GM12864 (cell line): ENCODE measurements at regions not wholly inside any gene's neighbourhood (a gene's known extent, or its start where the extent isn't known, plus 50 kb on each side); places are given as distances from the start of the nearest gene placed in this dataset.
A peak's percentile ranks its signal among the peaks of the same experiment; 100 is the strongest.
"Not testable (repeated sequence)": the region's sequence is repeated elsewhere in the genome, so short reads cannot be mapped to it uniquely, and the experiment has no call there.

ENCODE experiments used
- DNase-seq: peaks from one replicate; pipeline ENCODE4 v3.0.0-alpha.2; 2011; ENCODE audit warnings: low read depth
- H3K4me3 ChIP-seq: 2 replicates; pipeline ENCODE4 v1.5.1; 2011; ENCODE audit warnings: mild to moderate bottlenecking, low read depth, low read length, control low read depth
- TF ChIP-seq, protein P1 (sequence below): IDR thresholded peaks from 2 replicates; pipeline ENCODE4 v1.5.1; 2011; ENCODE audit warnings: low read depth, mild to moderate bottlenecking, moderate library complexity, low read length, control low read depth, inconsistent platforms; ENCODE audit errors: missing control alignments

DNA sequence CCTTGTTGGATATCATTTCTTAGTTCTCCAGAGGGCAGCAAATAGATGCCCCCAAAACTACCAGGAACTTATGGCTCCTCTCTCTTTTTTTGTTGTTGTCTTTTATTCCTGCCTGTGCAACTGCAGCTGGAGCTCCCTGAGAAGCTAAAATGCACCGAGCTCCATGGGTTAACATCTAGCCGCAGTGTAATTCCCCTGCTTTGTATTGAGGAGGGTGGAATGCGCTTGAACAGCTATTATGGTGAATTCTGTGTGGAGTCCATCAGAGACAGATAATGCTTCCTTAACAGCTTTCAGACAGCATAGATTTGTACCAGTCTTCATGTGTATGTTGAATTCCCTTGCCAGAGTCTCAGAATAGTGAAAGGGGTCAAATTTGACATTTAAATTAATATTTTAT is 475.2 kb upstream of the FRG2C start:
- TF ChIP-seq, protein P1, sequence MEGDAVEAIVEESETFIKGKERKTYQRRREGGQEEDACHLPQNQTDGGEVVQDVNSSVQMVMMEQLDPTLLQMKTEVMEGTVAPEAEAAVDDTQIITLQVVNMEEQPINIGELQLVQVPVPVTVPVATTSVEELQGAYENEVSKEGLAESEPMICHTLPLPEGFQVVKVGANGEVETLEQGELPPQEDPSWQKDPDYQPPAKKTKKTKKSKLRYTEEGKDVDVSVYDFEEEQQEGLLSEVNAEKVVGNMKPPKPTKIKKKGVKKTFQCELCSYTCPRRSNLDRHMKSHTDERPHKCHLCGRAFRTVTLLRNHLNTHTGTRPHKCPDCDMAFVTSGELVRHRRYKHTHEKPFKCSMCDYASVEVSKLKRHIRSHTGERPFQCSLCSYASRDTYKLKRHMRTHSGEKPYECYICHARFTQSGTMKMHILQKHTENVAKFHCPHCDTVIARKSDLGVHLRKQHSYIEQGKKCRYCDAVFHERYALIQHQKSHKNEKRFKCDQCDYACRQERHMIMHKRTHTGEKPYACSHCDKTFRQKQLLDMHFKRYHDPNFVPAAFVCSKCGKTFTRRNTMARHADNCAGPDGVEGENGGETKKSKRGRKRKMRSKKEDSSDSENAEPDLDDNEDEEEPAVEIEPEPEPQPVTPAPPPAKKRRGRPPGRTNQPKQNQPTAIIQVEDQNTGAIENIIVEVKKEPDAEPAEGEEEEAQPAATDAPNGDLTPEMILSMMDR, result no peak
- DNase-seq, result no peak
- no peak overlapping the region for H3K4me3 ChIP-seq

DNA sequence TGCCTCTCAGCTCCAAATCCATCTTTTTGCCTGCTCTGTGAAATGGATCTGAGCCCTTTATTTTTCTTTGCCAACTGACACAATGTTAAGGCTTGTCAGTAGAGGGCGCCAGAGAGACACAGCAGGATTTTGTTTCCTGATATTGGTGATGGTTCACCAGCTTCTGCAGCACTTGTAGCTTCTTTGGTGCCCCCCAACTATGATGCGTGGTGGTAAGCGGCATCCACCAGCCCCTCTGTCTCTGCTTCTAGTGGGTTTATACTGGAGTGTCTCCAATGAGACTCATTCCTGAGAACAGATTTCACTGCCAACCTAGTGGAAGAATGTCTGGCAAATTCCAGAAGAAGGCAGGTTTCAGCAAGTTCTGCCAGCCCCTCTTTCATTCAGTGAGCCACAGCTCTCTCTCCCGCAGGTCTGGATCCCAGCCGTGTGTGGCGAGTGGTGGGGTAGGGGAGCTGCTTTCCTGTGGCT is 471.9 kb upstream of the FRG2C start:
- TF ChIP-seq, protein P1, result peak; percentile 76
- no peak for DNase-seq
- no peak overlapping the region for H3K4me3 ChIP-seq

DNA sequence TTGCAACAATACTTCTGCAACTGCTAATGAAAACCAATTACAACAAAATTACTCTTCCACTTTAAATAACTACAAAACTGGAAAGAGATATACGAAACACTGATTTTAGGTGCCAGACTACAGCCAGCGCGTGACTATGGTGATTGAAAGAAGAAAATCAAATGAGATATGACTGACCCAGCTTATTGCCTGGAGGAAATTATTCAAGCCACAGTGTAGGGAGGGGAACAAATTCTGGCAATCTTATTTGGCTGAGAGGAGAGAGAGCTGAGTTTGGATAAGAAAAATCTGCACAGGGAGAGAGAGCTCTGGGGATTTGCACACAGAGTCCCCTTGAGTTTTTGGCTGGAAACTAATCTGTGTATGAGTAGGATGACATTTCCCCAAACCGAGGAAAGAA is 470.3 kb upstream of the FRG2C start:
- H3K4me3 ChIP-seq, result no peak overlapping the region
- TF ChIP-seq, protein P1, result no peak
- no peak for DNase-seq

DNA sequence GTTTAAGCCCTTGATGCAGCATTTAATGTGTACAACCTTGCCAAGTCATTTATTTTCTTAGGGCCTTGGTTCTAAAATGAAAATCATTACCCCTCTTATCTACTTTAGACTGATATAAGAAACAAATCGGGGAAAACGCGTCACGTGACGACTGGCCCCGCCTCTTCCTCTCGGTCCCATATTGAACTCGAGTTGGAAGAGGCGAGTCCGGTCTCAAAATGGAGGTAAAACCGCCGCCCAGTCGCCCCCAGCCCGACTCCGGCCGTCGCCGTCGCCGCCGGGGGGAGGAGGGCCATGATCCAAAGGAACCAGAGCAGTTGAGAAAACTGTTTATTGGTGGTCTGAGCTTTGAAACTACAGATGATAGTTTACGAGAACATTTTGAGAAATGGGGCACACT is 449.8 kb upstream of the FRG2C start:
- not testable (repeated sequence) for DNase-seq, H3K4me3 ChIP-seq

DNA sequence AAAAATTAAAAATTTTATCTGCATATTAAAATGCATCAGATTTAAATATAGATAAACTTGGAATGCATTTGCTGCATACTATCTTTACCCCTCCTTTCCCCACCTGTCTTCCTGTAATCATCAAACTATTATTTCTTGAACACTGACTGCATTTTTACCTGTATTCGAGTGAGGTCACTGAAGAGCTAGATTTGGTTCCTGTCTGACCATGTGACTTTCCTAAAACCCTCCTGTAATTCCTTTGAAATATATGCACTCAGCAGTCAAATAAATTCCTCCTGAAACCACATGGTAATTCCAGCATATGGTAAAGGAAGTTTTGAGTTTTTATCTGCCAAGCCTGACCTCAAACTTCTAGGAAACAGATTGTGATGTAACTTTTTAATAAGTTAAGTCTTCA is 445.6 kb upstream of the FRG2C start:
- H3K4me3 ChIP-seq, result no peak overlapping the region
- DNase-seq, result no peak
- TF ChIP-seq, protein P1, result no peak

DNA sequence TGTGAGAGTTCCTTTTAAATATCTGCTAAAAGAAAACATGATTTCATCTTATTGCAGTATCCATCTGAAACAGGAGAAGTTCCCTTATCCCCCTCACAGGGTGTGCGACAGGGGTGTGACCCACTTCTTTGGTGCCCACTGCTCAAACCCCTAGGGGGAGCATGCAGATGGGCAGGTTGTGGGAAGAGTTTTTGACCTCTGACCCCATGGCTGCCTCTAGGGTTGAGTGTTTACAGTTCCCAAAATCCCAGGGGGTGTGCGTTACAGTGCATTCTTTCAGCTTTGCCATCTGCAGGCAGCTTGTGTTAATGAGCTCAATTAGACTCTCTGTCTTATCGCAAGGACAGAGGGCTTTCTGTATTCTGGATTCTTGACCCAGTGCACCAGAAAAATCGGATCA is 443.2 kb upstream of the FRG2C start:
- DNase-seq, result no peak
- TF ChIP-seq, protein P1, result no peak
- H3K4me3 ChIP-seq, result no peak overlapping the region

DNA sequence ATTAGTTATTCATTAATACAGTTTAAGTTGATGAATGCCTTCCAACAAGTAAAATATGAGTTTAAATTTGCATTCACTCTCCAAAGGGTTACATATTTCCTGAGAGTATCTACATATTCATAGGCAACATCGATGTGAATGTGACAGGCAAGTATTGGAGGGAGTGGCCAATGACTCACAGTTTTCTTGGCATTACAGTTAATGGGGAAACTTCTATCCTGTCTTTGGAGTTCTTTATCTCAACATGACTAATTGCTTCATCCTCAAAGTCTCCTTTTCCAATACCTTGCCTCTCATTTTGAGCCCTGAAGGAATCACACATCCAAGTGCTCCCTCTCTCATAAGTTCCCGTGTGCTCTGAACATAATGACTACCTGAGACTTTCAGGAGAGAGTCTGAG is 439.7 kb upstream of the FRG2C start:
- H3K4me3 ChIP-seq, result no peak overlapping the region
- TF ChIP-seq, protein P1, result no peak
- DNase-seq, result no peak

DNA sequence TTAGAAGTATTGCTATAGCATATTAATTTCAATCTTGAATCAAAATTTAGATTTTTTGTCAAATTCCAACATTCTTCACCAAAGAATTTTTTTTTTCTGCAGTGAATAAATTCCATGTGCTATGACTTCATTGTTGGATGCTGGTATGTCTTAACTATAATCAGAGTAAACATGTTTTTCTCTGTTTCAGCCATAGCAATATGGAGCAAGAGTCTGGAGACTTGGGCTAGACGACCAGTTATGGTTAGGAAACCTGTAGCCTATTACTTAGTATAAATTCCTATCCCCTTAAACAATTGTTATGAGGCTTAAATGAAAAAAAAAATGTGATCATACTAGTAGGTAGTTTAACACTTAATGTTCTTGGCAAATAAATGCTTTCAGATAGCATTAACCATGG is 431.9 kb upstream of the FRG2C start:
- no peak for DNase-seq
- H3K4me3 ChIP-seq, result no peak overlapping the region
- TF ChIP-seq, protein P1, result no peak
